HepG2 (cell line): ENCODE measurements at regions not wholly inside any gene's neighbourhood (a gene's known extent, or its start where the extent isn't known, plus 50 kb on each side); places are given as distances from the start of the nearest gene placed in this dataset.

Source experiments
- ATAC-seq: fragments of 200-7000 bp; cut with Tn5 transposase; 3 replicates; pipeline ENCODE4 v1.9.1; 2020; ENCODE audit warnings: mild to moderate bottlenecking, moderate library complexity
- BruUV-seq: library from RNA; stranded (reverse); fragments of 400-500 nt; replicated peaks from 2 replicates; lab custom pipeline; 2021; lab: Mats Ljungman, UMichigan
- CTCF ChIA-PET: fragments of 300-600 bp; formaldehyde crosslinking; extraction: SDS; loops from one replicate; lab custom pipeline; 2021; ENCODE audit warnings: low total read pairs, inconsistent platforms, low intra/inter-chr PET ratio; lab: Yijun Ruan, JAX
- POLR2A ChIA-PET: fragments of 350-600 bp; sonication (Branson Sonifier 250); formaldehyde crosslinking; loops from one replicate; lab custom pipeline; 2020; ENCODE audit warnings: antibody characterized with exemption, inconsistent platforms; lab: Yijun Ruan, JAX
- DNase-seq: peaks from one replicate; pipeline ENCODE4 v3.0.0-alpha.2; 2015; ENCODE audit warnings: low spot score
- FAIRE-seq: peaks from 3 replicates; lab custom pipeline; 2011; peaks lifted over from hg19 to GRCh38; lab: Jason Lieb, UNC
- H2AFZ ChIP-seq: one replicate; pipeline ENCODE4 v1.6.1; 2011; ENCODE audit warnings: low read length, inconsistent platforms
- H3K27ac ChIP-seq: fragments of 300-600 bp; 3 replicates; pipeline ENCODE4 v1.8.0; 2011; ENCODE audit warnings: mixed run types, mild to moderate bottlenecking, mixed read lengths, low read length, inconsistent platforms; ENCODE audit not compliant: insufficient read depth; ENCODE audit errors: extremely low read length
- H3K27me3 ChIP-seq, 2 experiments: fragments of 200-600 bp in 1 of 2; 2 replicates in 1 of 2; 3 replicates in 1 of 2; pipeline versions ENCODE4 v1.6.0 to v1.8.0; 2011; ENCODE audit warnings: low read length in 2 of 2, mild to moderate bottlenecking in 2 of 2, moderate library complexity in 2 of 2, inconsistent platforms in 1 of 2; ENCODE audit not compliant: insufficient read depth in 2 of 2, control insufficient read depth in 1 of 2
- H3K36me3 ChIP-seq, 2 experiments: fragments of 200-600 bp in 1 of 2; replicated peaks in 1 of 2; 2 replicates in 1 of 2; 3 replicates in 1 of 2; pipeline versions ENCODE4 v1.5.1 to v1.8.0; 2011; ENCODE audit warnings: low read length in 2 of 2, inconsistent platforms in 1 of 2; ENCODE audit not compliant: insufficient read depth in 2 of 2, control insufficient read depth in 1 of 2
- H3K4me1 ChIP-seq: 2 replicates; pipeline ENCODE4 v1.5.1; 2012; ENCODE audit warnings: low read length, inconsistent platforms; ENCODE audit not compliant: insufficient read depth
- H3K4me2 ChIP-seq: 2 replicates; pipeline ENCODE4 v1.6.0; 2011; ENCODE audit warnings: low read depth, low read length, inconsistent platforms
- H3K4me3 ChIP-seq, 3 experiments: fragments of 200-600 bp in 1 of 3; sonication (generic), shearing (Covaris generic) in 1 of 3; replicated peaks in 1 of 3; 2 replicates each; pipeline ENCODE4 v1.5.1; 2011 to 2016; ENCODE audit warnings: low read length in 3 of 3, inconsistent platforms in 2 of 3, low read depth in 2 of 3, mild to moderate bottlenecking in 2 of 3, control low read depth in 1 of 3, mixed read lengths in 1 of 3; ENCODE audit not compliant: insufficient read depth in 1 of 3
- H3K79me2 ChIP-seq: one replicate; pipeline ENCODE4 v1.6.1; 2011; ENCODE audit warnings: low read length, inconsistent platforms; ENCODE audit not compliant: insufficient read depth
- H3K9ac ChIP-seq: 2 replicates; pipeline ENCODE4 v1.6.0; 2011; ENCODE audit warnings: mild to moderate bottlenecking, low read depth, low read length, inconsistent platforms; ENCODE audit not compliant: insufficient read depth
- H3K9me3 ChIP-seq: 2 replicates; pipeline ENCODE4 v1.5.1; 2012; ENCODE audit warnings: mild to moderate bottlenecking, low read length
- H4K20me1 ChIP-seq: 2 replicates; pipeline ENCODE4 v1.6.0; 2011; ENCODE audit warnings: inconsistent platforms, mild to moderate bottlenecking, low read length, moderate library complexity; ENCODE audit not compliant: insufficient read depth
- BCL6 ChIP-seq: IDR thresholded peaks from 2 replicates; pipeline ENCODE4 v1.6.1; 2016; ENCODE audit warnings: missing genetic modification reagents, missing compliant biosample characterization
- CTCF ChIP-seq: sonication (generic); formaldehyde crosslinking; IDR thresholded peaks from 2 replicates; pipeline ENCODE4 v1.5.0; 2020; ENCODE audit warnings: mild to moderate bottlenecking, missing genetic modification reagents, moderate library complexity
- NFYB ChIP-seq: sonication (generic); formaldehyde crosslinking; IDR thresholded peaks from 2 replicates; pipeline ENCODE4 v1.4.0; 2020; ENCODE audit warnings: missing genetic modification reagents
- PAXIP1 ChIP-seq: sonication (generic); formaldehyde crosslinking; conservative IDR thresholded peaks from 2 replicates; pipeline ENCODE4 v1.4.0; 2020; ENCODE audit warnings: mild to moderate bottlenecking, missing genetic modification reagents, moderate library complexity
- ZBTB10 ChIP-seq: sonication (generic); formaldehyde crosslinking; IDR thresholded peaks from 2 replicates; pipeline ENCODE4 v1.4.0; 2020; ENCODE audit warnings: missing genetic modification reagents, borderline replicate concordance
- ZNF615 ChIP-seq: sonication (generic); formaldehyde crosslinking; IDR thresholded peaks from 2 replicates; pipeline ENCODE4 v1.5.0; 2020; ENCODE audit warnings: mild to moderate bottlenecking, missing genetic modification reagents, borderline replicate concordance
- WGBS: methylation state at CpG from one replicate; pipeline ENCODE4 v1.1.6; 2017; ENCODE audit warnings: low lambda C conversion rate; 5-methylcytosine and 5-hydroxymethylcytosine counted together
- in situ Hi-C: cut with HindIII; loops from 2 replicates; pipeline ENCODE4 v1.10.0; 2017; ENCODE audit warnings: low pct_unique_long_range_greater_than_20kb; ENCODE audit not compliant: extremely low pct_ligation_motif_present
- intact Hi-C: fragments of 100-400 bp; cut with micrococcal nuclease; formaldehyde crosslinking; loops from one replicate; pipeline ENCODE4 v1.10.0; 2022; ENCODE audit not compliant: unreplicated experiment

- TF ChIP-seq ZNF615: no peak
- TF ChIP-seq NFYB (CRISPR knock-in tag): no peak
- TF ChIP-seq CTCF (CRISPR knock-in tag): no peak
- no peak for TF ChIP-seq PAXIP1 (CRISPR knock-in tag)
- no peak for TF ChIP-seq BCL6 (CRISPR knock-in tag)
- no peak for TF ChIP-seq ZBTB10
- TF ChIP-seq, all 625 proteins: peak for 0
- Histone ChIP-seq H3K27me3 (no peaks in the 10 kb centered on the region; a peak in 1 of 5 replicates), H3K9ac (no peak overlapping the region), H3K4me3 (no peak overlapping the region), H3K36me3 (no peaks in the 10 kb centered on the region), H3K27ac (no peak overlapping the region), H3K79me2 (no peaks in the 10 kb centered on the region), H3K4me1 (no peaks in the 10 kb centered on the region), H3K9me3 (peaks cover 20% of the 10 kb centered on the region), H4K20me1 (no peaks in the 10 kb centered on the region), H3K4me2 (no peak overlapping the region), H2AFZ (no peak overlapping the region)
- POLR2A ChIA-PET: no interaction called here
- no peak for ATAC-seq
- CTCF ChIA-PET: no interaction called here
- FAIRE-seq: no peak
- intact Hi-C loops: no loop called here
- BruUV-seq: no TSS peak
- DNase-seq: no peak
- in situ Hi-C loops: no loop called here
- 2% methylated on average over 2 of the region's 2 CpGs for WGBS
These were observed 279.0 kb upstream of the ID4 start for GRCh38 chr6:19558201-19558600.
